SK-N-SH treated with all-trans-retinoic acid at 6 μM for 48 hours (cell line): ENCODE measurements at regions not wholly inside any gene's neighbourhood (a gene's known extent, or its start where the extent isn't known, plus 50 kb on each side); places are given as distances from the start of the nearest gene placed in this dataset.

ENCODE experiments used
- ISL1 ChIP-seq: fragments of 250-450 bp; sonication (Bioruptor Pico); IDR thresholded peaks from 2 replicates; pipeline ENCODE4 v2.1.2; 2022; ENCODE audit warnings: mild to moderate bottlenecking, moderate library complexity
- SNAI2 ChIP-seq: fragments of 250-450 bp; sonication (Bioruptor Pico); IDR thresholded peaks from 2 replicates; pipeline ENCODE4 v1.5.0; 2020; ENCODE audit warnings: mild to moderate bottlenecking, moderate library complexity
- TOX ChIP-seq: fragments of 250-450 bp; sonication (Bioruptor Pico); IDR thresholded peaks from 2 replicates; pipeline ENCODE4 v1.8.0; 2021; ENCODE audit warnings: mild to moderate bottlenecking, moderate library complexity, borderline replicate concordance
- ZNF8 ChIP-seq: fragments of 450-650 bp; formaldehyde crosslinking; IDR thresholded peaks from 2 replicates; pipeline ENCODE4 v1.5.0; 2020; ENCODE audit warnings: mild to moderate bottlenecking, moderate library complexity

DNA sequence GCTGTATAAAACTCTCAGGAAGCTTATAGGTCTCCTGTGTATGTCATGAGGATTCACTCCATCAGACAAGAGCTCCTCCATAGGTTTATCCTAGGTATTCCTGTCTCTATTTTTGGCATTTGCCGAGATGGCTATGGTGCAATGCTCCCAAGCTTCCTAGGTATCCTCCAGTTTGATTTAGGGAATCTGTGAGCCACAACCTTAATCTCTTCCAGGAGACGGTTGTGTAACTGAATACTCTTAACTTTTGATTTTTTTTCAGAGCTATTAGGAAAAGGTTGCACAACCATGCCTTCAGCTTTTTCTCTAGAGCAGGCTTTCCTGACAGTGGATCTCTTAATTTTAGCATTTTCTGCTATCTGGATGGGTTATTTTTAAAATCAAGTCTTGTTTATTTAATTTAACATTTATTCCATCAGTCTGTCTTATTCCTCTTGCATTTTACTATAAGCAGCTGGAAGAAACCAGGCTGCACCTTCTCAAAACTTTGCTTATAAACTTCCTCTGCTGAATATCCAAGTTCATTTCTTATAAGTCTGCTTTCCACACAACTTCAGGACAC is 69.4 kb upstream of the BACE2 start:
- TF ChIP-seq SNAI2, result no peak
- TF ChIP-seq ISL1, result no peak
- no peak for TF ChIP-seq ZNF8 (CRISPR knock-in tag)
- no peak for TF ChIP-seq TOX (CRISPR knock-in tag)
